ENCODE measurements at regions not wholly inside any gene's neighbourhood (a gene's known extent, or its start where the extent isn't known, plus 50 kb on each side); places are given as distances from the start of the nearest gene placed in this dataset.

- H3K27me3 Mint-ChIP-seq (ENCODE audit: insufficient read depth): no peaks in the 10 kb centered on the region
- TF ChIP-seq, protein P1, sequence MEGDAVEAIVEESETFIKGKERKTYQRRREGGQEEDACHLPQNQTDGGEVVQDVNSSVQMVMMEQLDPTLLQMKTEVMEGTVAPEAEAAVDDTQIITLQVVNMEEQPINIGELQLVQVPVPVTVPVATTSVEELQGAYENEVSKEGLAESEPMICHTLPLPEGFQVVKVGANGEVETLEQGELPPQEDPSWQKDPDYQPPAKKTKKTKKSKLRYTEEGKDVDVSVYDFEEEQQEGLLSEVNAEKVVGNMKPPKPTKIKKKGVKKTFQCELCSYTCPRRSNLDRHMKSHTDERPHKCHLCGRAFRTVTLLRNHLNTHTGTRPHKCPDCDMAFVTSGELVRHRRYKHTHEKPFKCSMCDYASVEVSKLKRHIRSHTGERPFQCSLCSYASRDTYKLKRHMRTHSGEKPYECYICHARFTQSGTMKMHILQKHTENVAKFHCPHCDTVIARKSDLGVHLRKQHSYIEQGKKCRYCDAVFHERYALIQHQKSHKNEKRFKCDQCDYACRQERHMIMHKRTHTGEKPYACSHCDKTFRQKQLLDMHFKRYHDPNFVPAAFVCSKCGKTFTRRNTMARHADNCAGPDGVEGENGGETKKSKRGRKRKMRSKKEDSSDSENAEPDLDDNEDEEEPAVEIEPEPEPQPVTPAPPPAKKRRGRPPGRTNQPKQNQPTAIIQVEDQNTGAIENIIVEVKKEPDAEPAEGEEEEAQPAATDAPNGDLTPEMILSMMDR (IDR thresholded peaks at IDR 0.05): no peak
Measured at GRCh38 chr9:73597771-73598170, 446.1 kb downstream of the ANXA1 start.

GRCh38 chr9:73609381-73609780 lies 457.7 kb downstream of the ANXA1 start:
- no peaks in the 10 kb centered on the region for H3K27me3 Mint-ChIP-seq (ENCODE audit: insufficient read depth)
- H3K4me3 Mint-ChIP-seq: no peak overlapping the region
- no peak for DNase-seq
- H3K36me3 Mint-ChIP-seq (ENCODE audit: low read depth): no peaks in the 10 kb centered on the region
- TF ChIP-seq, protein P1 (IDR thresholded peaks at IDR 0.05): no peak
- no peak overlapping the region for H3K27ac Mint-ChIP-seq
- H3K9me3 Mint-ChIP-seq: peaks cover 19% of the 10 kb centered on the region
- H3K4me1 Mint-ChIP-seq (ENCODE audit: low read depth): no peaks in the 10 kb centered on the region

More at GRCh38 chr9:73597771-73598170, 446.1 kb downstream of the ANXA1 start:
- Mint-ChIP-seq H3K4me3 (no peak overlapping the region), H3K9me3 (peaks cover 13% of the 10 kb centered on the region), H3K4me1 (ENCODE audit: low read depth) (no peaks in the 10 kb centered on the region), H3K36me3 (ENCODE audit: low read depth) (no peaks in the 10 kb centered on the region), H3K27ac (no peak overlapping the region)
- DNase-seq: no peak

- H3K27me3 Mint-ChIP-seq (ENCODE audit: insufficient read depth): peaks cover 2% of the 10 kb centered on the region; the same call in 1 of the 2 replicates
- no peak overlapping the region for H3K27ac Mint-ChIP-seq
Measured at GRCh38 chr9:73611032-73611431, 459.4 kb downstream of the ANXA1 start.

DNA sequence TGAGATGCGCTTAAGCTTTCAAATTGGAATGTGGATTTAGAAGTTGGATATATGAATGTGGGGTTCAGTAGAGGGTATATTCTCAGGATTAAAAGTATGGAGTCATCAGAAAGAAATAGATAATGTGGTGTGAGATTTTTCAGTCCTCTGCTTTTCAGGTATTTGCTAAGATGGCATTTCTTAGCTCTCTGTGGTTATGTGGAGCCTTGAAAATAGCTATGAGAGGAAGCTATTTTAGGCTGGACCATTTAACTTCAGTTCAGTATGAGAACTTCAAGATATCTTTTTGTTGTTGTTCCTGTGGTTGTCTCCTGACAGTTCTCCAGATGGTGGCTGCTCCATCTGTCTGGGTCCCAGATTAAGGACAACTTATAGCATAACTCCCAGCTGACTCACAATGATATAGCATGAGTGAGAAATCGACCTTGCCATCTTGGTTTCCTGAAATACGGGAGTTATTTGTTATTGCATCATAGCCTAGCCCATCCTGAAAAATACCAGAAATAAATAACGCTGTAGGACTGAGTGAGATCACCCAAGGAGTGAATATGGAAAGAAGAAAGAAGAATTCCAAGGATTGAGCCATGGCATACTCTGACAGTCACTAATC lies 461.5 kb downstream of the ANXA1 start:
- H3K36me3 Mint-ChIP-seq (ENCODE audit: low read depth): no peaks in the 10 kb centered on the region
- TF ChIP-seq, protein P1 (IDR thresholded peaks at IDR 0.05): no peak
- H3K27ac Mint-ChIP-seq: no peak overlapping the region
- H3K4me1 Mint-ChIP-seq (ENCODE audit: low read depth): no peaks in the 10 kb centered on the region
- no peak overlapping the region for H3K4me3 Mint-ChIP-seq
- no peak for DNase-seq
- peaks cover 2% of the 10 kb centered on the region; the same call in 1 of the 2 replicates for H3K27me3 Mint-ChIP-seq (ENCODE audit: insufficient read depth)
- H3K9me3 Mint-ChIP-seq: peaks cover 30% of the 10 kb centered on the region

More at GRCh38 chr9:73611032-73611431, 459.4 kb downstream of the ANXA1 start:
- no peaks in the 10 kb centered on the region for H3K36me3 Mint-ChIP-seq (ENCODE audit: low read depth)
- TF ChIP-seq, protein P1 (IDR thresholded peaks at IDR 0.05): no peak
- H3K4me1 Mint-ChIP-seq (ENCODE audit: low read depth): no peaks in the 10 kb centered on the region
- H3K4me3 Mint-ChIP-seq: no peak overlapping the region
- no peak for DNase-seq
- peaks cover 30% of the 10 kb centered on the region for H3K9me3 Mint-ChIP-seq

- H3K36me3 Mint-ChIP-seq (ENCODE audit: low read depth): no peaks in the 10 kb centered on the region; the same call in 1 of the 2 replicates
- TF ChIP-seq, protein P1 (IDR thresholded peaks at IDR 0.05): no peak
- no peak for DNase-seq
- H3K9me3 Mint-ChIP-seq: peaks cover 37% of the 10 kb centered on the region
- H3K4me3 Mint-ChIP-seq: no peak overlapping the region
- H3K27ac Mint-ChIP-seq: no peak overlapping the region
- no peaks in the 10 kb centered on the region for H3K4me1 Mint-ChIP-seq (ENCODE audit: low read depth)
- peaks cover 2% of the 10 kb centered on the region; the same call in 1 of the 2 replicates for H3K27me3 Mint-ChIP-seq (ENCODE audit: insufficient read depth)
Measured at GRCh38 chr9:73615557-73615956, 463.9 kb downstream of the ANXA1 start.
